Gastroesophageal sphincter (tissue), 3 donors: ENCODE measurements at regions not wholly inside any gene's neighbourhood (a gene's known extent, or its start where the extent isn't known, plus 50 kb on each side); places are given as distances from the start of the nearest gene placed in this dataset.

Source experiments
- CTCF ChIP-seq, 4 experiments: fragments of 200-600 bp in 2 of 4; fragments of 450-650 bp in 2 of 4; sonication (generic) in 1 of 4; IDR thresholded peaks; one replicate each; pipeline ENCODE4 v1.5.1; 2017 to 2019; ENCODE audit warnings: antibody characterized with exemption in 4 of 4, mild to moderate bottlenecking in 2 of 4, moderate library complexity in 2 of 4
- EP300 ChIP-seq: sonication (generic); formaldehyde crosslinking; IDR thresholded peaks from one replicate; pipeline ENCODE4 v1.6.1; 2017; ENCODE audit warnings: antibody characterized with exemption, mild to moderate bottlenecking
- POLR2AphosphoS5 ChIP-seq: sonication (generic); formaldehyde crosslinking; IDR thresholded peaks from one replicate; pipeline ENCODE4 v1.6.1; 2017; ENCODE audit warnings: antibody characterized with exemption

- TF ChIP-seq EP300, result no peak
- no peak for TF ChIP-seq CTCF (IDR thresholded peaks at IDR 0.05)
- TF ChIP-seq POLR2AphosphoS5, result no peak
Observed at GRCh38 chr6:85262621-85263020, 187.3 kb upstream of the NT5E start.
